Ectodermal cell (in vitro differentiated cells): ENCODE measurements at regions not wholly inside any gene's neighbourhood (a gene's known extent, or its start where the extent isn't known, plus 50 kb on each side); places are given as distances from the start of the nearest gene placed in this dataset.

ENCODE experiments used
- H3K27ac ChIP-seq: 2 replicates; pipeline ENCODE4 v1.7.0; 2013; ENCODE audit warnings: mild to moderate bottlenecking, low read depth, low read length; ENCODE audit not compliant: insufficient read depth, poor library complexity, severe bottlenecking
- H3K27me3 ChIP-seq: 2 replicates; pipeline ENCODE4 v1.7.0; 2013; ENCODE audit warnings: mild to moderate bottlenecking, low read length; ENCODE audit not compliant: insufficient read depth, control insufficient read depth, poor library complexity, severe bottlenecking
- H3K36me3 ChIP-seq: one replicate; pipeline ENCODE4 v1.7.0; 2013; ENCODE audit warnings: low read length; ENCODE audit not compliant: control insufficient read depth, insufficient read depth
- H3K4me1 ChIP-seq: one replicate; pipeline ENCODE4 v1.7.0; 2013; ENCODE audit warnings: low read length; ENCODE audit not compliant: control insufficient read depth, insufficient read depth
- H3K4me3 ChIP-seq: 2 replicates; pipeline ENCODE4 v1.7.0; 2013; ENCODE audit warnings: low read depth, low read length, control low read depth; ENCODE audit not compliant: insufficient read depth
- H3K9me3 ChIP-seq: 2 replicates; pipeline ENCODE4 v1.7.0; 2013; ENCODE audit warnings: mild to moderate bottlenecking, low read length, moderate library complexity; ENCODE audit not compliant: control insufficient read depth
- WGBS, 2 experiments: methylation state at CpG; one replicate each; pipeline ENCODE4 v1.1.7; 2013; ENCODE audit warnings: missing lambda C conversion rate in 2 of 2; 5-methylcytosine and 5-hydroxymethylcytosine counted together

DNA sequence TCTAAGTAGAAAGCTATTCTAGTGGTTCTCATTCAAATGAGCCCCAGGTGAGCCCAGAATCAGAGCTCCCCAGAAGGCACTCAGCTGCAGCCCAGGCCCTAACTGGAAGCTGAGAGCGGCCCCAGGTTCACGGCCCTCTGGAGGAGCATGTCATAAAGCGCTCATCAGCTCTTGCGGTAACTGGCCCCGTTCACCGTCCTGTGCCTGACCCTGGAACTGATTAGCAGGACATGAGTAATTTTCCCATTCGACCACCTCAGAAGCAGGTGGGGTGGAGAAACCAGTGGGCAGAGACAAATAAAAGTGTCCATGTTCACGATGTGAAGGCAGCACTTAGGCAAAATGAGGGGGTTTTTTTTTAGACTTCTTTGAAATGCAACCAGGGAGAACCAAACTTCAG lies 136.1 kb upstream of the LYZL2 start:
- Histone ChIP-seq H3K9me3 (no peaks in the 10 kb centered on the region), H3K36me3 (no peaks in the 10 kb centered on the region), H3K4me3 (no peak overlapping the region), H3K27me3 (no peaks in the 10 kb centered on the region), H3K4me1 (no peaks in the 10 kb centered on the region), H3K27ac (no peak overlapping the region)
- 93 to 95% methylated on average over 8 of the region's 8 CpGs for WGBS, 2 experiments

DNA sequence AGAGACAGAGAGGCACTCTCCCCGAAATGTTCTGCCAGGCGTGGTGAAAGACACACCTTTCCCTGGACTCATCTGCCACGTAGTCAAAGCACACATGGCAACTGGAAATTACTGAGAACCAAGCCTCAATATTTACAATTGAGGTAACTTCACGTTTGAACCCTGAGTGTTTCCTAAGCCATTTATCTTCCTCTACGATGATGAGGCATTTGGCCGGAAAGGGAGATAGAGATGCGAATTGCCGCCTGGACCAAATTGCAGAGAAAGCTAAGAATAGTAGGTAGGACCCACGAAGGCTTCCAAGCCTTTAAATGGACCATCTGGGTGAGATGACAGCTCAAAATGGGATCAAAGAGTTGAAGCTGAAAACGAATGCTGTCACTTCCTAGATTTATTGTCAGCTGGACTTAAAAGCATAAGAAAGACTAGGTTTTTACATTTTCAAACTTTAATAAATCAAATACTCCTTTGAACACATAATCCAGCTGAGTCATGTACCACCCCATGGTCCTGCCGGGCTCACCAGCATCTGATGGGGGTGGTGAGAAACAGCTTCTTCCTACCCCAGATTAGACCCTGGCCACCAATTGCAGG lies 135.6 kb upstream of the LYZL2 start:
- Histone ChIP-seq H3K27me3 (no peaks in the 10 kb centered on the region), H3K4me1 (no peaks in the 10 kb centered on the region), H3K4me3 (no peak overlapping the region), H3K27ac (no peak overlapping the region), H3K36me3 (no peaks in the 10 kb centered on the region), H3K9me3 (no peaks in the 10 kb centered on the region)
- WGBS, 2 experiments: 83 to 84% methylated on average over 11 of the region's 11 CpGs

DNA sequence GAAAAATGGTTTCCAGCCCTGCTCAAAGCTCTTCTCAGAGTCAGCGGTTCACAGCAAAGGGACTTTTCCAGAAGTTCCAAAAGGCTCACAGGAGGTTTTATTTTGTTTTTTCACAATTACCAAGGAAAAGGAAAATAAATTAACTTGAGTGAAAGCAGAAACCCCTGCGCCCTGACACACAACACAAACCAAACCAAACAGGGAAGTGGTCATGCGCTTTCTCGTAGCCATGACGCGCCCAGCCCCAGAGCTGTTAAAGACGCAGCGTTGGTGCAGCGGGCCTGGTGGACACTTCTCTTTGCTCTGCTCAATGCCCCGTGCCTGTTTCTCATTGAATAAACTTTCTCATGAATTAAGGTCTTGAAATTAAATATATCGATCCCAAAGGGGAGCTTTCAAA lies 134.4 kb upstream of the LYZL2 start:
- no peaks in the 10 kb centered on the region for H3K36me3 ChIP-seq
- no peaks in the 10 kb centered on the region for H3K27me3 ChIP-seq
- no peaks in the 10 kb centered on the region for H3K9me3 ChIP-seq
- no peak overlapping the region for H3K27ac ChIP-seq
- H3K4me3 ChIP-seq: no peak overlapping the region
- WGBS, 2 experiments: 96% methylated on average over 11 of the region's 11 CpGs
- no peaks in the 10 kb centered on the region for H3K4me1 ChIP-seq

DNA sequence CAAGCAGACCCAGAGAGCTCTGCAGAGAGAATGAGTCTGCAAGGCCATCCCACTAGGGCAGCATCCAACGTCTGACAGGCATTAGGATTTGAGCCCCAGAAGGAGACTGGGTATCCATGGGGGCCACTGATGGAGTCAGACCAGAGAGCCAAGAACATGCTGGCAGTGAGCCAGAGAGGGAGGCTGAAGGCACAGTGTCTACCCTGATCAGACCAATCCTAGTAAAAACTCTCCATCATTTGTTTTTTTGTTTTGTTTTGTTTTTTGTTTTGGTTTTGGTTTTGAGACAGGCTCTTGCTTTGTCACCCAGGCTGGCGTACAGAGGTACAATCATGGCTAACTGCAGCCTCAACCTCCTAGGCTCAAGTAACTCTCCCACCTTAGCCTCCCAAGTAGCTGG lies 133.1 kb upstream of the LYZL2 start:
- Histone ChIP-seq H3K4me1 (no peaks in the 10 kb centered on the region), H3K27me3 (no peaks in the 10 kb centered on the region), H3K36me3 (no peaks in the 10 kb centered on the region), H3K27ac (no peak overlapping the region), H3K9me3 (no peaks in the 10 kb centered on the region), H3K4me3 (no peak overlapping the region)
- WGBS, 2 experiments: 88 to 92% methylated on average over 2 of the region's 2 CpGs

DNA sequence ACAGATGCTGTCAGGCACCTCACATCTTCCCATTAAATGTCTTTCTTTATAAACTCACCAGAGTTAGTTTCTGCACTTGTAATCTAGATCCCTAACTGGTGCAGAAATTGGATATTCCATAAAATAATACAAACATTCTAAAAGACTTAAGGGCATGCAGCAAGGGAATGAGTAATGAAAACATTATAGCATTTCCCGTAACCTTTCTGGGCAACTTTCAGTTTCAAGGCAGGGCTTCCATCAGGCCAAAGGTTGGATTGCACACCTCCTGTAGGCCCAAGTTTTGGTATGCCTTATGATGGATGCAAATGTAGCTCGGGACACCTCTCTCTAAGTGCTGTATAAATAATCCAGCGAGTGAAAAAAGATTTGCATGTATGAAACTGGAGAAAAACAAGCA lies 129.9 kb upstream of the LYZL2 start:
- WGBS, 2 experiments: 91 to 96% methylated on average over 3 of the region's 3 CpGs
- Histone ChIP-seq H3K4me3 (no peak overlapping the region), H3K9me3 (no peaks in the 10 kb centered on the region), H3K36me3 (no peaks in the 10 kb centered on the region), H3K27me3 (no peaks in the 10 kb centered on the region), H3K27ac (no peak overlapping the region), H3K4me1 (no peaks in the 10 kb centered on the region)

DNA sequence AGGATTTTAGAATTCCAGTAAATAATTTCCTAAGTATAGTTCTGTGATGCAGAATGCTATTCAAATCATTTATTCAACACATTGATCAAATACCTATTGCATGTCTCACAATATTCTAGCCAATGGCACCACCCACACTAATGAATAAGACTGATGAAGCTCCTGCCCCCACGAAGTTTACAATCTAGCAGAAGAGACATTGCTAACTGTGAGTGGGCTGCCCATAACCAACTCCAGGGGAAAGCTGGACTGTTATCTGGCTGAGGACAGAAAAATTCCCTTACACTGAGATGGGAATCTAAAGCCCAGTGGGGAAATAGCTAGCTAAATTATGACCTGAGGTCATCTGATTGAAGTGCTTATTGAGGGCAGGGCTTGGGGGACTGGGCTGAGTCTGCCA lies 128.8 kb upstream of the LYZL2 start:
- WGBS, 2 experiments: 71 to 92% methylated on average over 1 of the region's 1 CpG
- Histone ChIP-seq H3K4me3 (no peak overlapping the region), H3K27me3 (no peaks in the 10 kb centered on the region), H3K9me3 (no peaks in the 10 kb centered on the region), H3K4me1 (no peaks in the 10 kb centered on the region), H3K36me3 (no peaks in the 10 kb centered on the region), H3K27ac (no peak overlapping the region)

DNA sequence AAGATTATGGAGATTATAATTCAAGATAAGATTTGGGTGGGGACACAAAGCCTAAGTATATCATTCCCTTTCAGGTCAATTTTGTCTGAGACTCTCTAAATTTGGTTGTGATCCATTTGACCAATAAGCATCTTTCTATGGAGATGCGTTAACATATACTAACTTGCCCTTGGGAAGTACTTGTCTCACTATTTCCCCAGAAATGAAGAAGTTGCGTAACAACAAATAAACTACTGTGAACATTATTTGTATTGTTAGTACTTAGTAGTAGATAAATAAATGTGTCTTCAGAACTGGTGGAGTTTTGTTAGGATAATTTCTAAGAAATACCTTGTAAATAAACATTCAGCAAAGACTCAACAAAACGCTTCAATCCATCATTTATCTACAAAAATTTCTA lies 127.3 kb upstream of the LYZL2 start:
- Histone ChIP-seq H3K36me3 (no peaks in the 10 kb centered on the region), H3K27ac (no peak overlapping the region), H3K4me3 (no peak overlapping the region), H3K9me3 (no peaks in the 10 kb centered on the region), H3K27me3 (no peaks in the 10 kb centered on the region), H3K4me1 (no peaks in the 10 kb centered on the region)
- 93 to 100% methylated on average over 2 to 3 of the region's 3 CpGs for WGBS, 2 experiments

DNA sequence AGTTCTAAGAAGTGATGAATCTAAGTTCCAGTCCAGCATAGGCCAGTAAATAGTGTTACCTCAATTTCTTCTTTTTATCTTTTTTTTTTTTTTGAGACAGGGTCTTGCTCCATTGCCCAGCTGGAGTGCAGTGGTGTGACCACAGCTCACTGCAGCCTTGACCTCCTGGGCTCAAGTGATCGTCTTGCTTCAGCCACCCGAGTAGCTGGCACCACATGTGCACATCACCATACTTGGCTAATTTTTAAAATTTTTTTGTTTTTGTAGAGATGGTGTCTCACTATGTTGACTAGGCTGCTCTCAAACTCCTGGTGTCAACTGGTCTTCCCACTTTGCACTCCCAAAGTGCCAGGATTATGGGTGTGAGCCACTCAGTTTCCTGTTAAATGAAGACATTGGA lies 126.6 kb upstream of the LYZL2 start:
- H3K27me3 ChIP-seq: no peaks in the 10 kb centered on the region
- 83 to 96% methylated on average over 2 of the region's 2 CpGs for WGBS, 2 experiments

DNA sequence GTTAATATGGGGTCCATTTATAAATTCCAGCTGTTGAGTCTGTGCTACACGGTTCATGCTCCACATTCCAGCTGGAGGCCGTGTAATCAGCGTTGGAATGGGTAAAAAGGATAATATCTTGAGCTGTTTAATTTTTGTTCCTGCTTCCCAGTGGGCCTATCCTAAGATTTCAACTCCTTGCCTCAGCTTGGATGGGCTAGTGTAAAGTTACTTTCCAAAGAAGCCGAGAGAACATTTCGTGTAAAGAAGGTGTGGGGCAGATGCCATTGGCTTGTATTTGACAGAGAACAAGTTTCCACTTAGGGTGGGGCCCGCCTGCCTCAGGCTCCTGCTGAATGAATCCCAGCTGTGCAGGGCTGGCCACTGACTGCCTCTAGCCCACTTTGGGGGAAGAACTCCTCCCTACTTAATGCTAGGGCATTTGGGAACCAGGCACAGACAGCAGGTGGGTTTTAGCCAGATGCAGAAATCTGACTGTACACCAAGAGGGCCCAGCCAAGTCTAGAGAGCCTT lies 125.9 kb upstream of the LYZL2 start:
- Histone ChIP-seq H3K27ac (no peak overlapping the region), H3K27me3 (no peaks in the 10 kb centered on the region), H3K36me3 (no peaks in the 10 kb centered on the region), H3K9me3 (no peaks in the 10 kb centered on the region), H3K4me3 (no peak overlapping the region), H3K4me1 (no peaks in the 10 kb centered on the region)
- WGBS, 2 experiments: 94 to 95% methylated on average over 6 of the region's 6 CpGs

More for the DNA sequence above, 126.6 kb upstream of the LYZL2 start:
- Histone ChIP-seq H3K9me3 (no peaks in the 10 kb centered on the region), H3K4me1 (no peaks in the 10 kb centered on the region), H3K4me3 (no peak overlapping the region), H3K27ac (no peak overlapping the region), H3K36me3 (no peaks in the 10 kb centered on the region)

DNA sequence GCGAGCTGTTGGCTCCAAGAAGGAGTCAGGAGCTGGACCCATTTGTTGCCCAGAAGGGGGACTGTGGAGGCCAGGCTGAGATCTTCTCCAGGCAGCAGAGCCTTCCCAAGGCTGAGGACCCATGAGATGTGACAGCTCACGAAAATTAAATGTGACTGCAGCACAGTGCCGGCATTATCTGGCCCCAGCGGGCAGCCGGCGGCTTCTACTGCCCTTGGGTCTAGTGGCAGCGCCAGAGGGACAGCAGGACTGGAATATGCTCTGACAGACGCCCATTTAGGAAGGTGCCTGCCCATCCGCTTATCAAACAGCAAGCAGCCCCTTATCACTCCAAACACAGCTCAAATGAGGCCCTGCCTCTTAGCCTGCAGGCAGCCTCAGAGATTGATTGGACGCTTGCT lies 122.9 kb upstream of the LYZL2 start:
- H3K9me3 ChIP-seq: no peaks in the 10 kb centered on the region
- H3K4me3 ChIP-seq: no peak overlapping the region
- no peak overlapping the region for H3K27ac ChIP-seq
- 93 to 94% methylated on average over 10 of the region's 10 CpGs for WGBS, 2 experiments
- no peaks in the 10 kb centered on the region for H3K36me3 ChIP-seq
- H3K27me3 ChIP-seq: no peaks in the 10 kb centered on the region
- H3K4me1 ChIP-seq: no peaks in the 10 kb centered on the region
